Gastrocnemius medialis (tissue), 4 donors: ENCODE measurements at regions not wholly inside any gene's neighbourhood (a gene's known extent, or its start where the extent isn't known, plus 50 kb on each side); places are given as distances from the start of the nearest gene placed in this dataset.

ENCODE experiments used
- CTCF ChIP-seq, 5 experiments: fragments of 450-650 bp in 3 of 5; fragments of 200-600 bp in 2 of 5; sonication (generic) in 2 of 5; IDR thresholded peaks in 4 of 5; conservative IDR thresholded peaks in 1 of 5; 1 replicate in 4 of 5; 2 replicates in 1 of 5; pipeline ENCODE4 v1.5.1; 2016 to 2019; ENCODE audit warnings: antibody characterized with exemption in 5 of 5, mild to moderate bottlenecking in 3 of 5, moderate library complexity in 3 of 5
- POLR2A ChIP-seq, 2 donors: fragments of 450-650 bp; IDR thresholded peaks; one replicate each; pipeline ENCODE4 v1.6.1; 2017; ENCODE audit warnings: antibody characterized with exemption in 2 of 2, mild to moderate bottlenecking in 2 of 2, moderate library complexity in 2 of 2

GRCh38 chr9:27752069-27752468, 178.8 kb upstream of the C9orf72 start:
- TF ChIP-seq CTCF (IDR thresholded peaks at IDR 0.05 in 4 of 5, conservative IDR thresholded peaks at IDR 0.05 in 1 of 5) (no peak), POLR2A (IDR thresholded peaks at IDR 0.05) (no peak)
